ENCODE measurements at regions not wholly inside any gene's neighbourhood (a gene's known extent, or its start where the extent isn't known, plus 50 kb on each side); places are given as distances from the start of the nearest gene placed in this dataset.

- H3K27ac ChIP-seq (ENCODE audit: extremely low read depth, low read depth, low read length): no peak overlapping the region
- no peaks in the 10 kb centered on the region for H3K4me1 ChIP-seq (ENCODE audit: control insufficient read depth, insufficient read depth, low read length)
- ChIA-PET CTCF (no interaction called here), POLR2A (no interaction called here)
- no peak for TF ChIP-seq ZFP3 (tag by site-specific recombination; IDR thresholded peaks at IDR 0.05; ENCODE audit: low read depth)
- TF ChIP-seq ZNF585B (tag by site-specific recombination; IDR thresholded peaks at IDR 0.05): no peak
- TF ChIP-seq ZBTB17 (tag by site-specific recombination; IDR thresholded peaks at IDR 0.05): no peak
- TF ChIP-seq, protein P1, sequence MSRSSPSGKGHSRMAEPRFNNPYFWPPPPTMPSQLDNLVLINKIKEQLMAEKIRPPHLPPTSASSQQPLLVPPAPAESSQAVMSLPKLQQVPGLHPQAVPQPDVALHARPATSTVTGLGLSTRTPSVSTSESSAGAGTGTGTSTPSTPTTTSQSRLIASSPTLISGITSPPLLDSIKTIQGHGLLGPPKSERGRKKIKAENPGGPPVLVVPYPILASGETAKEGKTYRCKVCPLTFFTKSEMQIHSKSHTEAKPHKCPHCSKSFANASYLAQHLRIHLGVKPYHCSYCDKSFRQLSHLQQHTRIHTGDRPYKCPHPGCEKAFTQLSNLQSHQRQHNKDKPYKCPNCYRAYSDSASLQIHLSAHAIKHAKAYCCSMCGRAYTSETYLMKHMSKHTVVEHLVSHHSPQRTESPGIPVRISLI (tag by site-specific recombination; IDR thresholded peaks at IDR 0.05): no peak
- TF ChIP-seq ZSCAN30 (tag by site-specific recombination; IDR thresholded peaks at IDR 0.05): no peak
- no peak for TF ChIP-seq ZBTB44 (tag by site-specific recombination; IDR thresholded peaks at IDR 0.05)
- no peak for TF ChIP-seq ZNF433 (tag by site-specific recombination; IDR thresholded peaks at IDR 0.05; ENCODE audit: low read depth)
- no peak for TF ChIP-seq ZNF114 (tag by site-specific recombination; IDR thresholded peaks at IDR 0.05)
- TF ChIP-seq ZNF707 (tag by site-specific recombination; IDR thresholded peaks at IDR 0.05): no peak
- TF ChIP-seq ZNF837 (tag by site-specific recombination; IDR thresholded peaks at IDR 0.05): no peak
- TF ChIP-seq ZBTB8A (tag by site-specific recombination; IDR thresholded peaks at IDR 0.05): no peak
- TF ChIP-seq ZNF555 (tag by site-specific recombination; conservative IDR thresholded peaks at IDR 0.05): no peak
- TF ChIP-seq, protein P2, sequence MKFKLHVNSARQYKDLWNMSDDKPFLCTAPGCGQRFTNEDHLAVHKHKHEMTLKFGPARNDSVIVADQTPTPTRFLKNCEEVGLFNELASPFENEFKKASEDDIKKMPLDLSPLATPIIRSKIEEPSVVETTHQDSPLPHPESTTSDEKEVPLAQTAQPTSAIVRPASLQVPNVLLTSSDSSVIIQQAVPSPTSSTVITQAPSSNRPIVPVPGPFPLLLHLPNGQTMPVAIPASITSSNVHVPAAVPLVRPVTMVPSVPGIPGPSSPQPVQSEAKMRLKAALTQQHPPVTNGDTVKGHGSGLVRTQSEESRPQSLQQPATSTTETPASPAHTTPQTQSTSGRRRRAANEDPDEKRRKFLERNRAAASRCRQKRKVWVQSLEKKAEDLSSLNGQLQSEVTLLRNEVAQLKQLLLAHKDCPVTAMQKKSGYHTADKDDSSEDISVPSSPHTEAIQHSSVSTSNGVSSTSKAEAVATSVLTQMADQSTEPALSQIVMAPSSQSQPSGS (tag by site-specific recombination; IDR thresholded peaks at IDR 0.05; ENCODE audit: low read depth): no peak
- no peak for TF ChIP-seq ZNF19 (tag by site-specific recombination; IDR thresholded peaks at IDR 0.05; ENCODE audit: low read depth)
- no peak for TF ChIP-seq ZNF704 (tag by site-specific recombination; IDR thresholded peaks at IDR 0.05)
- TF ChIP-seq ZNF777 (tag by site-specific recombination; IDR thresholded peaks at IDR 0.05; ENCODE audit: borderline replicate concordance): no peak
- TF ChIP-seq ZNF549 (tag by site-specific recombination; IDR thresholded peaks at IDR 0.05): no peak
- TF ChIP-seq ZNF157 (tag by site-specific recombination; IDR thresholded peaks at IDR 0.05): no peak
- H3K9me3 ChIP-seq (ENCODE audit: control insufficient read depth, insufficient read depth, low read depth, low read length): no peaks in the 10 kb centered on the region
- H3K36me3 ChIP-seq (ENCODE audit: control insufficient read depth in 2 of 2, insufficient read depth in 1 of 2, low read length in 2 of 2): no peaks in the 10 kb centered on the region
- H3K4me3 ChIP-seq (ENCODE audit: low read depth, low read length): no peak overlapping the region
Measured at GRCh38 chr14:43147485-43147884, 1359.6 kb downstream of the FSCB start.

DNA sequence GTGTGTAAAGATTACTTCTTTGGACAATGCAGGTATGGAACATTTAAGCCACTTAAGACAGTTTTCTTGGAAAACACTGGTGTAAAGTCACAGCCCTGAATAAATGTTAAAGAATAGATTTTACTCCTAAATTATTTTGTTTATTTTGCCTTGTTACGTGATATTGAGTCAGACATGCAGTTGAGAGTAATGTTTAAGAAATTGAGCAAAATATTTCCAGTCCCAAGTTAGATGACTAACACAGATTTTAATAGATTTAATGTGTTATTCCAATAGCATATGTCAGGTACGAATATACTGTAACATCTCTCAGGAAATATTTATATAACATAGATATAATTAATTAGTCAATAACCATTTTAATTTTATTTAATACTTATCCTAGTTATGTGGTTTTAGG lies 1361.7 kb downstream of the FSCB start:
- ChIA-PET CTCF (no interaction called here), POLR2A (no interaction called here)
- H3K9me3 ChIP-seq (ENCODE audit: control insufficient read depth, insufficient read depth, low read depth, low read length): no peaks in the 10 kb centered on the region
- H3K36me3 ChIP-seq (ENCODE audit: control insufficient read depth in 2 of 2, insufficient read depth in 1 of 2, low read length in 2 of 2): no peaks in the 10 kb centered on the region
- no peak overlapping the region for H3K27ac ChIP-seq (ENCODE audit: extremely low read depth, low read depth, low read length)
- H3K4me3 ChIP-seq (ENCODE audit: low read depth, low read length): no peak overlapping the region
- no peaks in the 10 kb centered on the region for H3K4me1 ChIP-seq (ENCODE audit: control insufficient read depth, insufficient read depth, low read length)
- TF ChIP-seq, protein P3, sequence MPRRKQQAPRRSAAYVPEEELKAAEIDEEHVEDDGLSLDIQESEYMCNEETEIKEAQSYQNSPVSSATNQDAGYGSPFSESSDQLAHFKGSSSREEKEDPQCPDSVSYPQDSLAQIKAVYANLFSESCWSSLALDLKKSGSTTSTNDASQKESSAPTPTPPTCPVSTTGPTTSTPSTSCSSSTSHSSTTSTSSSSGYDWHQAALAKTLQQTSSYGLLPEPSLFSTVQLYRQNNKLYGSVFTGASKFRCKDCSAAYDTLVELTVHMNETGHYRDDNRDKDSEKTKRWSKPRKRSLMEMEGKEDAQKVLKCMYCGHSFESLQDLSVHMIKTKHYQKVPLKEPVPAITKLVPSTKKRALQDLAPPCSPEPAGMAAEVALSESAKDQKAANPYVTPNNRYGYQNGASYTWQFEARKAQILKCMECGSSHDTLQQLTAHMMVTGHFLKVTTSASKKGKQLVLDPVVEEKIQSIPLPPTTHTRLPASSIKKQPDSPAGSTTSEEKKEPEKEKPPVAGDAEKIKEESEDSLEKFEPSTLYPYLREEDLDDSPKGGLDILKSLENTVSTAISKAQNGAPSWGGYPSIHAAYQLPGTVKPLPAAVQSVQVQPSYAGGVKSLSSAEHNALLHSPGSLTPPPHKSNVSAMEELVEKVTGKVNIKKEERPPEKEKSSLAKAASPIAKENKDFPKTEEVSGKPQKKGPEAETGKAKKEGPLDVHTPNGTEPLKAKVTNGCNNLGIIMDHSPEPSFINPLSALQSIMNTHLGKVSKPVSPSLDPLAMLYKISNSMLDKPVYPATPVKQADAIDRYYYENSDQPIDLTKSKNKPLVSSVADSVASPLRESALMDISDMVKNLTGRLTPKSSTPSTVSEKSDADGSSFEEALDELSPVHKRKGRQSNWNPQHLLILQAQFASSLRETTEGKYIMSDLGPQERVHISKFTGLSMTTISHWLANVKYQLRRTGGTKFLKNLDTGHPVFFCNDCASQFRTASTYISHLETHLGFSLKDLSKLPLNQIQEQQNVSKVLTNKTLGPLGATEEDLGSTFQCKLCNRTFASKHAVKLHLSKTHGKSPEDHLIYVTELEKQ (tag by site-specific recombination; IDR thresholded peaks at IDR 0.05; ENCODE audit: borderline replicate concordance): no peak
- TF ChIP-seq ZNF701 (tag by site-specific recombination; IDR thresholded peaks at IDR 0.05): no peak
- TF ChIP-seq ZNF324 (tag by site-specific recombination; IDR thresholded peaks at IDR 0.05): no peak
- no peak for TF ChIP-seq ZNF146 (tag by site-specific recombination; IDR thresholded peaks at IDR 0.05)
- TF ChIP-seq, protein P1 (tag by site-specific recombination; IDR thresholded peaks at IDR 0.05): no peak
- no peak for TF ChIP-seq ZNF580 (tag by site-specific recombination; IDR thresholded peaks at IDR 0.05)
- no peak for TF ChIP-seq ZNF544 (tag by site-specific recombination; IDR thresholded peaks at IDR 0.05)
- no peak for TF ChIP-seq ZNF670 (tag by site-specific recombination; IDR thresholded peaks at IDR 0.05; ENCODE audit: low read depth)
- TF ChIP-seq SETDB1 (IDR thresholded peaks at IDR 0.05; ENCODE audit: insufficient read length, low read length): no peak
- no peak for TF ChIP-seq ZNF600 (tag by site-specific recombination; IDR thresholded peaks at IDR 0.05)

Measured in HEK293 (cell line).